ENCODE measurements at regions not wholly inside any gene's neighbourhood (a gene's known extent, or its start where the extent isn't known, plus 50 kb on each side); places are given as distances from the start of the nearest gene placed in this dataset.

DNA sequence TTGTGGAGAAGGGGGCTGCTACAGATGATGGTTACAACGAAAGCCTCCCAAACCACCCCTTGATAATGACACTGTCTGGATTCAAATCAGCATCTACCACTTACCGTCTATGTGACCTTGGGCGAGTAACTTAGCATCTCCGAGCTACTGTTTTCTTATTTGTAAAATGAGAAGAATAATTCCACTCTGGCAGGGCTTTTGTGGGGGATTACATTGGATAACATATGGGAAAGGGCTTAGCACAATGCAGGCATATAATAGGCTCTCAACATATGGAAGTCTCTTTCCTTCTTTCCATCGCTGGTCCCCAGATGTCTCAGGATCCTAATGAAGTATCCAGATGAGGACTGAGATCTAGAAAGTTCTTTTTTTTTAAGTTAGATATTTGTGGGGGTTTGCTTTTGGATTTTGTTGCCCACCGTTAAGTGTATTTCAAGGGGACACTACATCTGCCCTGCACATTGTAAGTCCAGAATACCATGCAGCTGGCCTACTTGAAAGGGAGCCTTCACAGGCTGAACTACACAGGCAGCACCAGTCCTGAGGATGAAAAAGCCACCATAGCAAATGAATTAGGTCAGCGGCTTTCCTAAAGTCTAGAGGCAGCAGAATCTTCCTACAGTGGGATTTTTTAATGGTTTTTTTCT lies 172.2 kb upstream of the IRF2BP2 start:
- TF ChIP-seq, protein P1, sequence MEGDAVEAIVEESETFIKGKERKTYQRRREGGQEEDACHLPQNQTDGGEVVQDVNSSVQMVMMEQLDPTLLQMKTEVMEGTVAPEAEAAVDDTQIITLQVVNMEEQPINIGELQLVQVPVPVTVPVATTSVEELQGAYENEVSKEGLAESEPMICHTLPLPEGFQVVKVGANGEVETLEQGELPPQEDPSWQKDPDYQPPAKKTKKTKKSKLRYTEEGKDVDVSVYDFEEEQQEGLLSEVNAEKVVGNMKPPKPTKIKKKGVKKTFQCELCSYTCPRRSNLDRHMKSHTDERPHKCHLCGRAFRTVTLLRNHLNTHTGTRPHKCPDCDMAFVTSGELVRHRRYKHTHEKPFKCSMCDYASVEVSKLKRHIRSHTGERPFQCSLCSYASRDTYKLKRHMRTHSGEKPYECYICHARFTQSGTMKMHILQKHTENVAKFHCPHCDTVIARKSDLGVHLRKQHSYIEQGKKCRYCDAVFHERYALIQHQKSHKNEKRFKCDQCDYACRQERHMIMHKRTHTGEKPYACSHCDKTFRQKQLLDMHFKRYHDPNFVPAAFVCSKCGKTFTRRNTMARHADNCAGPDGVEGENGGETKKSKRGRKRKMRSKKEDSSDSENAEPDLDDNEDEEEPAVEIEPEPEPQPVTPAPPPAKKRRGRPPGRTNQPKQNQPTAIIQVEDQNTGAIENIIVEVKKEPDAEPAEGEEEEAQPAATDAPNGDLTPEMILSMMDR (IDR thresholded peaks at IDR 0.05; ENCODE audit: poor library complexity, severe bottlenecking) = no peak
- TF ChIP-seq EP300 (conservative IDR thresholded peaks at IDR 0.05; ENCODE audit: poor library complexity, severe bottlenecking) (no peak), EZH2 (IDR thresholded peaks at IDR 0.05; ENCODE audit: borderline replicate concordance, insufficient read depth, low read length, poor library complexity, severe bottlenecking) (no peak), MXI1 (conservative IDR thresholded peaks at IDR 0.05; ENCODE audit: poor library complexity, severe bottlenecking) (no peak), RAD21 (conservative IDR thresholded peaks at IDR 0.05) (no peak), TAF1 (IDR thresholded peaks at IDR 0.05; ENCODE audit: low read depth) (no peak)

Measured in neural cell (in vitro differentiated cells).